ENCODE measurements at regions not wholly inside any gene's neighbourhood (a gene's known extent, or its start where the extent isn't known, plus 50 kb on each side); places are given as distances from the start of the nearest gene placed in this dataset.

DNA sequence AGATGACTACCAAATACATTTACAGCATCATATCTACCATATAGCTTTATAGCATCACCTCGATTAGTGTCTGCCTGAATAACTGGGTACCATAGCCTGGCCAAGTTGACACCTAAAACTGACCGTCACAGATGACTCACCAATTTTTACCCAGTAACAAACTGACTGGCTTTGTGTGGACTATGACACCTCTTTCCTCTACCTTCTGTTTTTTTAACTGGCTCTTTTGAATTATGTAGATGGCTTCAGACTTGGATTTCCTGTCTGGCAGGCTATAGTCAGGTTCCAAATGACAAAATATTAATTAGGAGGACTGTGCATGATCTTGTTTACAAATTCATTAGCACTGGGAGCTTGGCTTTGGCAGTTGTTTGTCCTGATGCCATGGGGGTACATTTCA, 360.3 kb downstream of the TGFB2 start:
- TF ChIP-seq SIN3A (IDR thresholded peaks at IDR 0.05; ENCODE audit: low read depth) (no peak), YY1 (IDR thresholded peaks at IDR 0.05; ENCODE audit: extremely low read depth, insufficient replicate concordance, low read depth, low read length) (no peak), POLR2A (IDR thresholded peaks at IDR 0.05; ENCODE audit: borderline replicate concordance, extremely low read depth, insufficient read depth, insufficient read length) (no peak)
